ENCODE measurements at regions not wholly inside any gene's neighbourhood (a gene's known extent, or its start where the extent isn't known, plus 50 kb on each side); places are given as distances from the start of the nearest gene placed in this dataset.

GRCh38 chrX:134095366-134095765 lies 110.0 kb upstream of the GPC3 start:
- TF ChIP-seq, protein P1, sequence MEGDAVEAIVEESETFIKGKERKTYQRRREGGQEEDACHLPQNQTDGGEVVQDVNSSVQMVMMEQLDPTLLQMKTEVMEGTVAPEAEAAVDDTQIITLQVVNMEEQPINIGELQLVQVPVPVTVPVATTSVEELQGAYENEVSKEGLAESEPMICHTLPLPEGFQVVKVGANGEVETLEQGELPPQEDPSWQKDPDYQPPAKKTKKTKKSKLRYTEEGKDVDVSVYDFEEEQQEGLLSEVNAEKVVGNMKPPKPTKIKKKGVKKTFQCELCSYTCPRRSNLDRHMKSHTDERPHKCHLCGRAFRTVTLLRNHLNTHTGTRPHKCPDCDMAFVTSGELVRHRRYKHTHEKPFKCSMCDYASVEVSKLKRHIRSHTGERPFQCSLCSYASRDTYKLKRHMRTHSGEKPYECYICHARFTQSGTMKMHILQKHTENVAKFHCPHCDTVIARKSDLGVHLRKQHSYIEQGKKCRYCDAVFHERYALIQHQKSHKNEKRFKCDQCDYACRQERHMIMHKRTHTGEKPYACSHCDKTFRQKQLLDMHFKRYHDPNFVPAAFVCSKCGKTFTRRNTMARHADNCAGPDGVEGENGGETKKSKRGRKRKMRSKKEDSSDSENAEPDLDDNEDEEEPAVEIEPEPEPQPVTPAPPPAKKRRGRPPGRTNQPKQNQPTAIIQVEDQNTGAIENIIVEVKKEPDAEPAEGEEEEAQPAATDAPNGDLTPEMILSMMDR (IDR thresholded peaks at IDR 0.05) = no peak
- no peaks in the 10 kb centered on the region for H3K9me3 ChIP-seq
- intact Hi-C loops (cut with DNase I) = no loop called here
- H3K27me3 ChIP-seq = no peaks in the 10 kb centered on the region
- no peak for FAIRE-seq
- ATAC-seq = no peak
- H3K4me3 ChIP-seq = no peak overlapping the region
- no peaks in the 10 kb centered on the region for H3K36me3 ChIP-seq
- no peaks in the 10 kb centered on the region for H3K4me1 ChIP-seq
- no peak for DNase-seq
- no peak overlapping the region for H3K27ac ChIP-seq

GRCh38 chrX:134101636-134102035 lies 116.2 kb upstream of the GPC3 start:
- H3K27me3 ChIP-seq = no peaks in the 10 kb centered on the region
- H3K4me1 ChIP-seq = no peaks in the 10 kb centered on the region
- DNase-seq = no peak
- TF ChIP-seq, protein P1 (IDR thresholded peaks at IDR 0.05) = no peak
- intact Hi-C loops (cut with DNase I) = no loop called here
- no peak for FAIRE-seq
- H3K27ac ChIP-seq = no peak overlapping the region
- no peaks in the 10 kb centered on the region for H3K36me3 ChIP-seq
- no peak overlapping the region for H3K4me3 ChIP-seq
- no peak for ATAC-seq
- no peaks in the 10 kb centered on the region for H3K9me3 ChIP-seq

- no peak for ATAC-seq
- no peak for DNase-seq
- no peaks in the 10 kb centered on the region for H3K4me1 ChIP-seq
- no peak for FAIRE-seq
- 53 to 69% methylated on average over 3 of the region's 3 CpGs for WGBS, 2 donors
- TF ChIP-seq, protein P1 (IDR thresholded peaks at IDR 0.05) = no peak
- no peaks in the 10 kb centered on the region for H3K9me3 ChIP-seq
- no peak overlapping the region for H3K4me3 ChIP-seq
- H3K27ac ChIP-seq = no peak overlapping the region
- no peaks in the 10 kb centered on the region for H3K36me3 ChIP-seq
- peaks cover 0 to 24% (median 0%) of the 10 kb centered on the region in 4 donors for H3K27me3 ChIP-seq
- intact Hi-C loops (cut with DNase I) = no loop called here
Observed at GRCh38 chrX:134115270-134115669, 121.7 kb upstream of the CCDC160 start.

DNA sequence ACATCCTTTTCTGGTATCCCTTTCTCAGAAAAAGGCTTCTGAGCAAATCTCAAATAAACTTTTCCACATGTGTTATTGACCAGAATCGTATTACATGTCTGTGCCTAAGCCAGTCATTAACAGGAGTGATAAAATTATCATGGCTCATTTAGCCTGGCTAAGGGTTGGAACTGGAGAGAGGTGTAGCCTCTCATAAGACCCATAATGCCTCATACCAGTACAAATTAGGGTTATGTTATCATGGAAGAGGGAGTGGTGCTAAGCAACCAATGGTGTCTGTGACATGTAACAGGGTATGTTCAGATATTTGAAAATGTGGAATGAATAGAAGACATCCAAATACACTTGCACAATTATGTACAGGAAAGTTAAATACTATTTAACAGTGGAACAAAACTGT lies 99.6 kb upstream of the CCDC160 start:
- no peak for ATAC-seq
- intact Hi-C loops (cut with DNase I) = no loop called here
- FAIRE-seq = no peak

GRCh38 chrX:134139090-134139489 lies 97.9 kb upstream of the CCDC160 start:
- DNase-seq = no peak
- H3K27ac ChIP-seq = no peak overlapping the region
- 30 to 34% methylated on average over 3 of the region's 3 CpGs for WGBS, 2 donors
- no peak for ATAC-seq
- intact Hi-C loops (cut with DNase I) = no loop called here
- FAIRE-seq = no peak
- no peaks in the 10 kb centered on the region for H3K9me3 ChIP-seq
- H3K27me3 ChIP-seq = no peaks in the 10 kb centered on the region
- H3K4me3 ChIP-seq = no peak overlapping the region
- H3K36me3 ChIP-seq = no peaks in the 10 kb centered on the region
- TF ChIP-seq, protein P1 (IDR thresholded peaks at IDR 0.05) = no peak
- no peaks in the 10 kb centered on the region for H3K4me1 ChIP-seq

More for the DNA sequence above, 99.6 kb upstream of the CCDC160 start:
- TF ChIP-seq, protein P1 (IDR thresholded peaks at IDR 0.05) = no peak
- WGBS, 2 donors = 29 to 42% methylated on average over 1 of the region's 1 CpG
- H3K27me3 ChIP-seq = peaks cover 0 to 7% (median 0%) of the 10 kb centered on the region in 4 donors
- H3K9me3 ChIP-seq = no peaks in the 10 kb centered on the region
- no peak for DNase-seq
- no peaks in the 10 kb centered on the region for H3K4me1 ChIP-seq
- H3K27ac ChIP-seq = no peak overlapping the region
- no peaks in the 10 kb centered on the region for H3K36me3 ChIP-seq
- no peak overlapping the region for H3K4me3 ChIP-seq
